Ecto neural progenitor cell (in vitro differentiated cells): ENCODE measurements at regions not wholly inside any gene's neighbourhood (a gene's known extent, or its start where the extent isn't known, plus 50 kb on each side); places are given as distances from the start of the nearest gene placed in this dataset.
A peak's percentile ranks its signal among the peaks of the same experiment; 100 is the strongest.
"Not testable (repeated sequence)": the region's sequence is repeated elsewhere in the genome, so short reads cannot be mapped to it uniquely, and the experiment has no call there.

Experiments used
- DNase-seq: peaks from one replicate; pipeline ENCODE4 v3.0.0-alpha.2; 2018; ENCODE audit warnings: low spot score

DNA sequence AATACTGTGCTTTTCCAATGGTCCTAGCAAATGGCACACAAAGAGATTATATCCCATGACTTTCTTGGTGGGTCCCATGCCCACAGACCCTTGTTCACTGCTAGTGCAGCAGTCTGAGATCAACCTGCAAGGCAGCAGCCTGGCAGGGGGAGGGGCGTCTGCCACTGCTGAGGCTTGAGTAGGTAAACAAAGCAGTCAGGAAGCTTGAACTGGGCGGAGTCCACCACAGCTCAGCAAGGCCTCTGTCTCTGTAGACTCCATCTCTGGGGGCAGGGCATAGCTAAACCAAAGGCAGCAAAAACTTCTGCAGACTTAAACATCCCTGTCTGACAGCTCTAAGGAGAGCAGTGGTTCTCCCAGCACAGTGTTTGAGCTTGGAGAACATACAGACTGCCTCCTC is 82.9 kb downstream of the ZNF737 start:
- DNase-seq, result no peak

DNA sequence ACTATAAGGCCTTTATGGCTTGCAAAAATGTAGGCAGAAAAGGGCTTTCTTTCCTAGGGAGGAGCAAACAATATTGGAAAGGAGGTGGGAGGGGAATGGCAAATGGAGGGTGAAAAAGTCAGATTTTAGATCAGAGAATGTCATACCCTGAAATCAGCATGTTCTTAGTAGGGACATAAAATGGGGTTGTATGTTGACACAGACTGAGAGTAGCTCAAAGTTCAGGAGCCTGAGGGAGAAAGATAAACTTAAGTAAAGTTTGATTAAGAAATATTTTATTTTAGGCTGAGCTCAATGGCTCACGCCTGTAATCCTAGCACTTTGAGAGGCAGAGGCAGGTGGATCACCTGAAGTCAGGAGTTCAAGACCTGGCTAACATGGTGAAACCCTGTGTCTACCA is 83.8 kb downstream of the ZNF737 start:
- no peak for DNase-seq

GRCh38 chr19:20479483-20479882 is 86.1 kb downstream of the ZNF737 start:
- no peak for DNase-seq

DNA sequence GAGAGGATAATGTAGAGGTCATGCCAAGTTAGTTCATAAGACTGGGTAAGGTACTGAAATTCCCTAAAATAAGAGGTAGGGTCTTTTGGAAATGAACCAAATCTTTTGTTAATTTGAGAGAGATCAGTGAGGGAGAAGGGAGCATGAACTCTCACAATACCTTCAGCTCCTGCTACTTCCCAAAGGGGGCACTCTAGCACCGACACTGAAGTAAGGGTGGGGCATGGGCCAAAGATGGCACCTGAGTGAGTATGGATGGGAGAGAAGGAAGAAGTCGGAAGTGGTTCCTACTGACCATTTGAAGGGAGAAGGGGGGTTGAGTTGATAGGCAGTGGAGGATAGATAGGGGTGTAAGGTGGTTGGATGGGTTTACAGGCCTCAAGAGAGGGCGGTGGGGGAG is 86.6 kb downstream of the ZNF737 start:
- DNase-seq, result no peak

- DNase-seq, result no peak
Measured at GRCh38 chr19:20472854-20473253, 92.7 kb downstream of the ZNF737 start.

DNA sequence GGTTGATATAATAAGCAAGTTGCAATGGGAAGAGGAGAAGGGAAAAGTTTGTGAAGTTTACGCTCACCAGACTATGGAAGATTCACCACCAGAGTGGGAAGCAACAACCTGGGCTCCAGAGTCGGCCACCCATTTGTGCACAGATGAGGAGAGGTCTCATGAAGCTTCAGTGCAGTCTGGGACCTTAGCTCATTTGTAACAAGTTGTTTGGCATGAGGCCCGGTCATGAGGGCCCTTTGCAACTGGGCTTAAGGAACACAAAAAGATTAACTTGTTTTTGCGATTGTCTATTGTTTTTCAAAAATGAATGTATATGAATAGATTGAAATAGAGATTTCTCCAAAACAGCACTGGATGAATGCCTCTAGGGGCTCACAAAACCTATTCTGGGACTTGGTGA is 94.2 kb downstream of the ZNF737 start:
- DNase-seq, result no peak

DNA sequence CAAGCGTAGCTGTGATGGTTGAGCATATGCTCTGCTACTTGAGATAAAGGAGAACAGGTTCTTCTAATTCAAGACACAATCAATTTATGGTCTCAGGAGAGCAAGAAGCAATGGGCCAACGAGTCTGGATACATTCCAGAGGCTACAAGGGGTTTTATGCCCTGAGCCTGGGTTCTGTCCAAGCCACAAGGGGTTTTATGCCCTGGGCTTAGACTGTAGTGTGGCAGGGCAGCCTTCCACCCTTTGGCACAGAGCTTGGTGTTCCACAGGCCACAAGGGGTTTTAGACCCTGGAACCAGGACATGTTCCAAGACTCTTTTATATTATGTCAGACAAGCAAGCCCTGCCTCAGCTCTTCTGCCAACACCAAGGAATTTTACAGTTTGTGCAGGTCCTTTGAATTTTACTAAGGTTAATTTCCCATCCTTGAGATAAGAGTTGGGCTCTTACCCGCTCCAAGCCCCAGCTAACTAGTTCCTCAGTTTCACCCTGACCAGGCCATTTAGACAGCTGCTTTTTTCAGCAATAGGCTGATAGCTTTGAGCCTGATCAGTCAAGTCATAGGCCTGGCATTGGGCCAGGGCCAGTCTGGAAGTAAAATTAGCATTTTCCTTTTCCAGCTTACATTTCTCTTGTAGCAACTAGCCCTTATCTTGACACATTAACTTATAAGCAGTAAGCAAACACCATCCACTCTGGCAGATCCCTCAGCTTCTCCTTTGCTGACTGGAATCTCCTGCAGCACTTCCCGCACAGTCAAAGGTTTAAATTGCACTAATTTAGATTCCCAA is 95.0 kb downstream of the ZNF737 start:
- DNase-seq, result no peak

DNA sequence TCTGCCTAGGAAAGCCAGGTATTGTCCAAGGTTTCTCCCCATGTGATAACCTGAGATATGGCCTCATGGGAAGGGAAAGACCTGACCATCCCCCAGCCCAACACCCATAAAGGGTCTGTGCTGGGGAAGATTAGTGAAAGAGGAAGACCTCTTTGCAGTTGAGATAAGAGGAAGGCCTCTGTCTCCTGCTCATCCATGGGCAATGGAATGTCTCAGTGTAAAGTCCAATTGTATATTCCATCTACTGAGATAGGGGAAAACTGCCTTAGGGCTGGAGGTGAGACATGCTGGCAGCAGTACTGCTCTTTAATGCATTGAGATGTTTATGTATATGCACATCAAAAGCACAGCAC is 99.0 kb downstream of the ZNF737 start:
- not testable (repeated sequence) for DNase-seq

DNA sequence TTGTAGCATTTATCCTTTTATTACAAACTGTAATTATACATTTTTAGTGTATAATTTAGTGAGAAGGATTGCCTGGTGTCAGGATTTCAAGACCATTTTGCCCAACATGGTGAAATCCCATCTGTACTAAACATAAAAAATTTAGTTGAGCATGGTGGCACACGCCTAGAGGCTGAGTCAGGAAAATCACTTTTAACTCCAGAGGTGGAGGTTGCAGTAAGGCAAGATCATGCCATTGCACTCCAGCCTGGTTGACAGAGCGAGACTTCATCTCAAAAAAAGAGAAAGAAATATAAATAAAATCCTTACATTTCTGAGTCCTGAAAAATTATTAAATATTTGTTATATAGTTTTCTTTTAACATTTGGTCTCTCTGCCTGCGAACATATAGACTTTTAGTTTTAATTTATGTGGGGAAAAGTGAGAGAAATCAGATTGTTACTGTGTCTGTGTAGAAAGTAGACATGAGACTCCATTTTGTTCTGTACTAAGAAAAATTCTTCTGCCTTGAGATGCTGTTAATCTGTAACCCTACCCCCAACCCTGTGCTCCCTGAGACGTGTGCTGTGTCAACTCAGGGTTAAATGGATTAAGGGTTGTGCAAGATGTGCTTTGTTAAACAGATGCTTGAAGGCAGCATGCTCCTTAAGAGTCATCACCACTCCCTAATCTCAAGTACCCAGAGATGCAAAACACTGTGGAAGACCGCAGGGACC is 99.5 kb downstream of the ZNF737 start:
- DNase-seq, result not testable (repeated sequence)

DNA sequence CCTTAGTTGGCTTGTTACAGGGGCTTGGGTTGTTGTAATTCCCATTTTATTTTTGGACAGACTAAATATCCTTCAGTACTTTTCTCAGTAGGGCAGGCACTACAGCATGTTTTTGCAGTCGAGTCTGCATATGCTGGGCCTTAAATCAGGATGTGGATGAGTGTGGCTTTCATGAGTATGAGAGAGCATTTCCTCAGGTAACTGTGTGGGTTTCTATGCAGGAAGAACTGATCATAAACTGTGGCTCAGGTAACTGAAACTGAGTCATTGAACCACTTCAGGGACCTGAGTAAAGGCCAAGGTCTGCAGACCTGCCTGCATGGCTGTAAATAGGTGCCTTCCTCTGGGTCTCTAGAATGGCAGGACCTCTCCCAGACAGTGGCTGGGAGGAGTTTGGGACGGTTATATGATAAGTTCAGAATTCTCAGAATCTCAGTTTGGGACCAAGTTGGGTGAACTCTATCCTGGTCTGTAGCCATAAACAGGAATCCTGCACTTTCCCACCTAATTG is 112.1 kb downstream of the ZNF737 start:
- no peak for DNase-seq

DNA sequence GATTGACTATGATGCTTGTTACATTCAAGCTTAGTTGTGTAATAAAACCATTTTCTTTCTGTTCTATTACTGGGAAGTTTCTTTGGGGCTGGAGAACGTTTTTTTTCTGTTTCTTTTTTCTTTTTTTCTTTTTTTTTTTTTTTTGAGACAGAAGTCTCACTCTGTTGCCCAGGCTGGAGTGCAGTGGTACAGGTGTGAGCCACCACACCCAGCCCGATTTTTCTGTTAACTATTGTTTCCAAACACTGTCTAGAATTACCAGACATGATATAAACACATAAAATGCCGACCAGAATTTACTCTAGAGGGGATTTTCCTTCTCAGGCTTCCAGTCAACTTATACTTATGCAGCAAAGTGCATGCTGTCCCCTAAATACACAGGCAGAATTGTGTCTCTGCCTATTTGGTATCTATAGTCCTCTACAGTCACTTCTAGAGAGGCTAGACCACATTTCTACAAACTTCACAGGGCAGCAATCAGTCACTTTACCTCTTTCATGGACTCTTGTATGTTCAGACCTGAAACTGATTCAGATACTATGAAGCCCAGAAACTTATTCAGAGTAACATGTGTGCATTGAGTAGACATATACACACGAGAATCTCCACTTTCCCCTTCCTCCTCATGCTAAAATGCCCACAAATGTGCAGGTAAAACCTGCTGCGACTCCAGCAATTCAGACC is 121.2 kb downstream of the ZNF737 start:
- no peak for DNase-seq

DNA sequence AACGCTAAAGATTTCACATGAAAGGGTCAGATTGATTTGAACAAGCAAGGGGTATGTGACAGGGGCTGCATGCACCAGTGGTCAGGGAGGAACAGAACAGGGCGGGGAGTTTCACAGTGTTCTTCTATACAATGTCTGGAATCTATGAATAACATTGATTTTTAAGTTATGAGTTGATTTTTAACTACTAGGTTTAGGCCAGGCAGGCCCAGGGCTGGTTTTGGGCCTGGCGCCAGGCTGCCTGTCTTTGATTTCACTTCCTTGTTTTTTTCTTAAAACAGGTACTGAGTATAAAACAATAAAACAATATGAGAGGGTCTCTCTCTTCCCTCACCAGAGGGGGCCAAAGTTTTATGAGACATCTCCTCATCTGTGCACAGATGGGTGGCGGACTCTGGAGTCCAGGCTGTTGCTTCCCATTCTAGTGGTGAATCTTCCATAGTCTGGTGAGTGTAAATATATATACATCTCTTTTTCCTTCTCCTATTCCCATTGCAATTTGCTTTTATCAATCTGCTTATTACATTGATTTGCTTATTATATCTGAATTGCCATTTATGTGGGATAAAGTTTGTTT is 133.2 kb downstream of the ZNF737 start:
- not testable (repeated sequence) for DNase-seq

DNA sequence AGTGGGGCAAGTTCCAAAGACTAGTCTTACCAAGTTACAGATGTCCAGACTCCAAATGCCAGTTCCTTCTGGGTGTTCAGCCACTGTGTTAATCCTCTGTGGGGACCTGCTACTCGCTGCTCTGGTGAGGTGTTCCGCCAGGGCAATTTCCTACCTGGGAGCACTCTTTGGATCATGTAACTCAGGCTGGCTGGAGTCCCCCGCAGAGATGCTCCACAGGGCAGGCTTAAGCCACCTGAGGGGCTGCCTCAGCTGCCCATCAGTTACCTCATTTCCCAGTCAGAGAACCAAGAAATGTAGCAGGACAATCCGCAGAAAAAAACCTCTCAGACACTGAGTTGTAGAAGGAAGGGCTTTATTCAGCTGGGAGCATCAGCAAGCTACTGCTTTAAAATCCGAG is 133.8 kb downstream of the ZNF737 start:
- no peak for DNase-seq

- peak; percentile 44 for DNase-seq
Measured at GRCh38 chr19:20423381-20424197, 142.0 kb downstream of the ZNF737 start.

GRCh38 chr19:20422216-20423205 is 143.1 kb downstream of the ZNF737 start:
- peak; percentile 45 for DNase-seq

DNA sequence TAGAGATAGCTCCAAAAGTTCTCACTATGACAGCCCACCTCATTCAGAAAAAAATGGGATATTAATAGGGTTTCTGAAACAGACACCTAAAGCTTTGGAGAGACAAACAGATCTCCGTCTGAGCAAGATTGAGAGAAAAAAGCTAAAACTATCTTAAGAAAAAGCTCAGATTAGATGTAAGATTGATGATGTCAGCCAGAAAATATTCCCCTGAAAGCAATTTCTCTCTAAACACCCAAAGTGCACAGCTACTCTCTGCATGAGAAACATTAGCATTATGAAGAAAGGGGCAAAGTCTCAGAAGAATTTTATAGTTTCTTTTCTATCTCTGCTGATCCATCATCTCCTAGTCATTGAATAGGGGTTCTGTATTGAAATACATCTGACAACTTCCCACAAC is 148.9 kb downstream of the ZNF737 start:
- DNase-seq, result no peak

DNA sequence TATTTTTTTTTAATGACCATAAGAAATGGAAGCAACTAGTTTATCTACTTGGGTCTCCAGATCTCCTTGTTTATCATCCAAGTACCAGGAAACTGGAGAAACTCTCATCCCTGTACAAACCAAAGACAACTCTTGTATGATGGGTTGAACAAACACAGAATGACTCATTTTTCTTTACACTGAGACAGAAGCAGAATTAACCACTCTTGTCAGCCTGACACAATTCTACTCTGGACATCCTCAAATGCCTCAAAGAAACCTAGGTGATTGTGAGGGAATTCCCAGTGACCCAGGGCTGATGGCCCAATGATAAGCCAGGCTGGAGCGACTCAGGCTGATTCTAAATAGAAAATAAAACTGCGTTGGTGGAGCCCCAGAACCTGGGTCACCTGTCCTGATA is 151.5 kb downstream of the ZNF737 start:
- no peak for DNase-seq

DNA sequence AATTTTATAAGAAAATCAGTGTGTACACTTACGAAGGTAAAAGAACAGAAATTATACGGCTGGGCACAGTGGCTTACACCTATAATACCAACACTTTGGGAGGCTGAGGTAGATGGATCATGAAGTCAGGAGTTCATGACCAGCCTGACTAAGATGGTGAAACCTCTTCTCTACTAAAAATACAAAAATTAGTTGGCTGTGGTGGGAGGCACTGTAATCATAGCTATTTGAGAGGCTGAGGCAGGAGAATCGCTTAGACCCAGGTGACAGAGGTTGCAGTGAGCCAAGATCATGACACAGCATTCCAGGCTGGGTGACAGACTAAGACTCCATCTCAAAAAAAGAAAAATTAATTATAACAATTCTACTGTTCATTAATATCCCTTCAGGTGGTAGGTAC is 151.9 kb downstream of the ZNF737 start:
- DNase-seq, result no peak

DNA sequence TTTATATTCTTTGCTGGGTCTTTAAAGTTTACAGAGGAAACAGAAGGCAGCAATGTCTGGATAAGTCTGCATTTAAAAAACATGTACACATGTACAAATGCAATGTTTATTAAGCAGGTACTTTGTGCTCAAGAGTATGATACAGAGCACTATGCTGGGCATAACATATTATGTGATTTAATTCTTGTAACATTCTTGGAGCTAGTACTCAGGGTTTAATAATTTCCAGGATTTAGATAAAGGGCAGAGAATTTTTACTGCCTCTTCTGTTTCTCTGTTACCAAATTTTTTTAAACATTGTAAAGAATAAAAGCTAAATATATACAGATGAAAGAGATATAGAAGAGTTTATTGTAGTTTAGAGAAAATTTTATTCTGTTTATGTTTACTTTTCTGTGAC is 152.7 kb downstream of the ZNF737 start:
- DNase-seq, result no peak

DNA sequence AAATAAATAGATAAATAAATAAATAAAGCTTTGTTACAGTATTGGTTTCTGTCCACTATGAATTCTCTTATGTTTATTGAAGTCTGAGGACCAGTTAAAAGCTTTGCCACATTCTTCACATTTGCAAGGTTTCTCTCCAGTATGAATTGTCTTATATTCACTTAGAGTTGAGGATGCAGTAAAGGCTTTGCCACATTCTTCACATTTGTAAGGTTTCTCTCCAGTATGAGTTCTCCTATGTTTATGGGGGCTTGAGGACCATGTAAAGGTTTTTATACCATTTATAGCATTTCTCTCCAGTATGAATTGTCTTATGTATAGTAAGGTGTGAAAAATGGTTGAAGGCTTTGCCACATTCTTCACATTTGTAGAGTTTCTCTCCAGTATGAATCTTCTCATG is 168.3 kb downstream of the ZNF737 start:
- no peak for DNase-seq
